GM12878 (cell line): ENCODE measurements at regions not wholly inside any gene's neighbourhood (a gene's known extent, or its start where the extent isn't known, plus 50 kb on each side); places are given as distances from the start of the nearest gene placed in this dataset.

Experiments
- ATAC-seq: fragments of 200-7000 bp; cut with Tn5 transposase; 3 replicates; pipeline ENCODE4 v1.9.1; 2020; ENCODE audit warnings: mild to moderate bottlenecking, moderate library complexity
- BruUV-seq: library from RNA; stranded (reverse); fragments of 400-500 nt; replicated peaks from 2 replicates; lab custom pipeline; 2021; lab: Mats Ljungman, UMichigan
- CTCF ChIA-PET: fragments of 300-600 bp; sonication (Branson Sonifier 250); formaldehyde crosslinking; extraction: SDS; loops from one replicate; lab custom pipeline; 2021; ENCODE audit warnings: inconsistent platforms; lab: Yijun Ruan, JAX
- POLR2A ChIA-PET: fragments of 350-600 bp; formaldehyde crosslinking; extraction: SDS; loops from one replicate; lab custom pipeline; 2021; ENCODE audit warnings: inconsistent platforms; lab: Charles Lee
- RAD21 ChIA-PET: fragments of 300-600 bp; sonication (Branson Sonifier 250); formaldehyde crosslinking; loops from one replicate; lab custom pipeline; 2023; ENCODE audit warnings: antibody characterized with exemption; ENCODE audit not compliant: unreplicated experiment; lab: Charles Lee
- SMC1A ChIA-PET: fragments of 300-600 bp; sonication (Branson Sonifier 250); formaldehyde crosslinking; loops from one replicate; lab custom pipeline; 2023; ENCODE audit not compliant: unreplicated experiment, uncharacterized antibody; lab: Charles Lee
- DNase-seq: peaks from one replicate; pipeline ENCODE4 v3.0.0-alpha.2; 2011; ENCODE audit warnings: low read depth, low spot score
- FAIRE-seq: peaks from 3 replicates; lab custom pipeline; 2011; peaks lifted over from hg19 to GRCh38; lab: Jason Lieb, UNC
- H2AFZ ChIP-seq: 2 replicates; pipeline ENCODE4 v1.6.0; 2011; ENCODE audit warnings: low read depth, low read length, control low read depth; ENCODE audit not compliant: control insufficient read depth
- H3K27ac ChIP-seq: 2 replicates; pipeline ENCODE4 v1.5.1; 2011; ENCODE audit warnings: control low read depth; ENCODE audit not compliant: control insufficient read depth, insufficient read depth
- H3K27me3 ChIP-seq, 2 experiments: replicated peaks in 1 of 2; 2 replicates each; pipeline versions ENCODE4 v1.6.0 to v1.6.1; 2011; ENCODE audit warnings: low read length in 1 of 2; ENCODE audit not compliant: control insufficient read depth in 2 of 2, insufficient read depth in 2 of 2
- H3K36me3 ChIP-seq, 2 experiments: 2 replicates each; pipeline ENCODE4 v1.5.1; 2011; ENCODE audit warnings: low read length in 1 of 2; ENCODE audit not compliant: control insufficient read depth in 2 of 2, insufficient read depth in 2 of 2
- H3K4me1 ChIP-seq: 2 replicates; pipeline ENCODE4 v1.6.1; 2011; ENCODE audit warnings: mild to moderate bottlenecking, low read length, moderate library complexity, mixed read lengths; ENCODE audit not compliant: control insufficient read depth, insufficient read depth
- H3K4me2 ChIP-seq: 2 replicates; pipeline ENCODE4 v1.6.0; 2011; ENCODE audit warnings: control low read depth; ENCODE audit not compliant: control insufficient read depth, insufficient read depth
- H3K4me3 ChIP-seq: fragments of 200-600 bp; sonication (generic); 2 replicates; pipeline ENCODE4 v1.5.1; 2016
- H3K79me2 ChIP-seq: 2 replicates; pipeline ENCODE4 v1.6.0; 2011; ENCODE audit warnings: low read length; ENCODE audit not compliant: control insufficient read depth, insufficient read depth
- H3K9ac ChIP-seq: 2 replicates; pipeline ENCODE4 v1.8.0; 2011; ENCODE audit warnings: low read length, control low read depth, mixed read lengths; ENCODE audit not compliant: control insufficient read depth, insufficient read depth
- H3K9me3 ChIP-seq: replicated peaks from 3 replicates; pipeline ENCODE4 v1.5.1; 2011; ENCODE audit warnings: mild to moderate bottlenecking, low read length; ENCODE audit not compliant: control insufficient read depth, insufficient read depth
- H4K20me1 ChIP-seq: 2 replicates; pipeline ENCODE4 v1.6.0; 2011; ENCODE audit not compliant: control insufficient read depth, insufficient read depth
- CHD2 ChIP-seq: IDR thresholded peaks from 2 replicates; pipeline ENCODE4 v1.6.1; 2011; ENCODE audit warnings: low read depth, low read length, improper control_type of control experiment, borderline replicate concordance
- EP300 ChIP-seq, 2 experiments: fragments of 150-350 bp in 1 of 2; IDR thresholded peaks; 2 replicates each; pipeline ENCODE4 v1.6.1; 2011 to 2012; ENCODE audit warnings: low read depth in 2 of 2, low read length in 2 of 2, borderline replicate concordance in 1 of 2, improper control_type of control experiment in 1 of 2, inconsistent platforms in 1 of 2; ENCODE audit not compliant: control insufficient read depth in 1 of 2
- MXI1 ChIP-seq: fragments of 150-350 bp; IDR thresholded peaks from 2 replicates; pipeline ENCODE4 v1.6.1; 2011; ENCODE audit warnings: low read depth, mild to moderate bottlenecking, inconsistent platforms, low read length, improper control_type of control experiment
- NR2C1 ChIP-seq: fragments of 450-650 bp; IDR thresholded peaks from 2 replicates; pipeline ENCODE4 v1.6.1; 2017; ENCODE audit warnings: antibody characterized with exemption, mild to moderate bottlenecking, moderate library complexity
- SMAD1 ChIP-seq: fragments of 450-650 bp; IDR thresholded peaks from 2 replicates; pipeline ENCODE4 v1.6.1; 2018; ENCODE audit warnings: mild to moderate bottlenecking, low read depth; ENCODE audit not compliant: partially characterized antibody
- TCF12 ChIP-seq: IDR thresholded peaks from 2 replicates; pipeline ENCODE4 v1.6.1; 2011; ENCODE audit warnings: low read depth, mild to moderate bottlenecking, low read length
- YBX1 ChIP-seq: fragments of 450-650 bp; IDR thresholded peaks from 2 replicates; pipeline ENCODE4 v1.6.1; 2016; ENCODE audit warnings: antibody characterized with exemption
- ZSCAN29 ChIP-seq: fragments of 450-650 bp; IDR thresholded peaks from 2 replicates; pipeline ENCODE4 v1.6.1; 2017; ENCODE audit warnings: mild to moderate bottlenecking, moderate library complexity
- WGBS: methylation state at CpG from one replicate; pipeline ENCODE4 v1.1.6; 2016; ENCODE audit warnings: low lambda C conversion rate; ENCODE audit not compliant: insufficient replicate concordance, insufficient coverage; ENCODE audit errors: missing lambda C conversion rate; 5-methylcytosine and 5-hydroxymethylcytosine counted together
- in situ Hi-C: fragments of 300-500 bp; cut with MboI; formaldehyde crosslinking; loops from 9 replicates; pipeline ENCODE4 v1.14.3; 2018; ENCODE audit warnings: mixed read lengths
- intact Hi-C: fragments of 100-400 bp; cut with micrococcal nuclease; formaldehyde crosslinking; loops from one replicate; pipeline ENCODE4 v1.14.2; 2022; ENCODE audit not compliant: unreplicated experiment
- TF ChIP-seq, protein P1 (sequence below): IDR thresholded peaks from 2 replicates; pipeline ENCODE4 v1.6.1; 2011; ENCODE audit warnings: borderline replicate concordance, low read depth, mild to moderate bottlenecking, moderate library complexity, mixed read lengths, low read length; ENCODE audit not compliant: insufficient read depth; ENCODE audit errors: extremely low read length
- TF ChIP-seq, protein P2 (sequence below): fragments of 450-650 bp; IDR thresholded peaks from 2 replicates; pipeline ENCODE4 v1.6.1; 2017; ENCODE audit warnings: borderline replicate concordance

DNA sequence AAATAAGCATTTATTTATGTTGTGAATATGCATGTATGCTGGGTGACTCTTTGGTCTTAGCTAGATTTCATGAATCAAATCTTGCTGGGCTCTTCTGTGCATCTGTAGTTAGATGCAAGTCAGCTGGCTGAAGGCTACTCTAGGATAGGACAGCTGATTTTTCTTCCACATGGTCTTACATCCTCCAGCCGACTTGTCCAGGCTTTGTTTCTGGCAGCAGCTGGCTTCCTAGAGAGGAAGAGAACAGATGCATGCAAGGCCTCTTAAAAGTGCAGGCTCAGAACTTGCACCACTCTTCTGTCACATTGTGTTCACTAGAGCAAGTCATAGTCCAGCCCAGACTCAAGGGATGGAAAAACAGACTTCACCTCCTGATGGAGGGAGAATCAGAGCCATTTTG, 435.4 kb upstream of the STXBP6 start:
- no TSS peak for BruUV-seq
- 7% methylated on average over 1 of the region's 1 CpG for WGBS

DNA sequence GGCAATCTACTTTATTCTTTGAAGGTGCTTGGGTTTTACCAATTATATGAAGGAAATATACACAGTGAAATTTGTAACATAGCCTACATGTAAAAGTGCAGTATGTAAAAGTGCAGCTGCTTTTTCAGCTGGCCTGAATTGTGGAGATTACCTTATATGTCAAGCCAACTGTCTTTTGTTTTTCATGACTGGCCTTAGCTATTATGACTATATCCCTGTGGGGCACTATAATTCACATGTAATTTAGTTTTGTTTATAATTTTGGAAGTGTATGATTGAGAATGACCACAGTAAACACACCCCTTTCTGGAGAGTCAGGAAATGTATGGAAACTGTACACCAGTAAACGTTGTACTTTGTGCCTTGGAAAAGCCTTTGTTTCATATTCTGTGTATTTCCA, 435.0 kb upstream of the STXBP6 start:
- RAD21 ChIA-PET, result no interaction called here
- Histone ChIP-seq H3K4me1 (no peaks in the 10 kb centered on the region), H3K4me3 (no peak overlapping the region), H3K79me2 (no peaks in the 10 kb centered on the region)
- DNase-seq, result no peak
- TF ChIP-seq, protein P1, sequence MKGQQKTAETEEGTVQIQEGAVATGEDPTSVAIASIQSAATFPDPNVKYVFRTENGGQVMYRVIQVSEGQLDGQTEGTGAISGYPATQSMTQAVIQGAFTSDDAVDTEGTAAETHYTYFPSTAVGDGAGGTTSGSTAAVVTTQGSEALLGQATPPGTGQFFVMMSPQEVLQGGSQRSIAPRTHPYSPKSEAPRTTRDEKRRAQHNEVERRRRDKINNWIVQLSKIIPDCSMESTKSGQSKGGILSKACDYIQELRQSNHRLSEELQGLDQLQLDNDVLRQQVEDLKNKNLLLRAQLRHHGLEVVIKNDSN, result no peak
- TF ChIP-seq, protein P2, sequence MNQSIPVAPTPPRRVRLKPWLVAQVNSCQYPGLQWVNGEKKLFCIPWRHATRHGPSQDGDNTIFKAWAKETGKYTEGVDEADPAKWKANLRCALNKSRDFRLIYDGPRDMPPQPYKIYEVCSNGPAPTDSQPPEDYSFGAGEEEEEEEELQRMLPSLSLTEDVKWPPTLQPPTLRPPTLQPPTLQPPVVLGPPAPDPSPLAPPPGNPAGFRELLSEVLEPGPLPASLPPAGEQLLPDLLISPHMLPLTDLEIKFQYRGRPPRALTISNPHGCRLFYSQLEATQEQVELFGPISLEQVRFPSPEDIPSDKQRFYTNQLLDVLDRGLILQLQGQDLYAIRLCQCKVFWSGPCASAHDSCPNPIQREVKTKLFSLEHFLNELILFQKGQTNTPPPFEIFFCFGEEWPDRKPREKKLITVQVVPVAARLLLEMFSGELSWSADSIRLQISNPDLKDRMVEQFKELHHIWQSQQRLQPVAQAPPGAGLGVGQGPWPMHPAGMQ, result no peak
- TF ChIP-seq, all 136 proteins: peak for 0
- Histone ChIP-seq H3K4me2 (no peak overlapping the region), H3K27me3 (no peaks in the 10 kb centered on the region), H3K27ac (no peak overlapping the region), H2AFZ (no peak overlapping the region), H3K9me3 (no peaks in the 10 kb centered on the region), H3K9ac (no peak overlapping the region), H4K20me1 (no peaks in the 10 kb centered on the region), H3K36me3 (no peaks in the 10 kb centered on the region)
- ATAC-seq, result no peak
- WGBS, result 0% methylated on average over 1 of the region's 1 CpG
- POLR2A ChIA-PET, result no interaction called here
- FAIRE-seq, result no peak
- no TSS peak for BruUV-seq
- SMC1A ChIA-PET, result interaction anchor here (1.8 kb wide), 1 partner anchor 52 kb away, joined by 4 read pairs; no protein-coding TSS in a partner anchor
- intact Hi-C loops (no loop called here), in situ Hi-C loops (no loop called here)
- CTCF ChIA-PET, result interaction anchor here (1.3 to 1.6 kb wide), 2 partner anchors 53 kb away, joined by 3 to 7 read pairs; no protein-coding TSS in a partner anchor

More for the DNA sequence above, 435.4 kb upstream of the STXBP6 start:
- Histone ChIP-seq H2AFZ (no peak overlapping the region), H3K79me2 (no peaks in the 10 kb centered on the region), H3K36me3 (no peaks in the 10 kb centered on the region)
- ChIA-PET POLR2A (no interaction called here), RAD21 (no interaction called here)
- DNase-seq, result no peak
- no peak for TF ChIP-seq SMAD1
- TF ChIP-seq CHD2, result no peak
- TF ChIP-seq MXI1, result no peak
- no peak for TF ChIP-seq TCF12
- TF ChIP-seq EP300 (IDR thresholded peaks at IDR 0.05; ENCODE audit: borderline replicate concordance in 1 of 2, control insufficient read depth in 1 of 2, low read depth in 2 of 2, low read length in 2 of 2), result no peak
- no peak for TF ChIP-seq NR2C1
- no peak for TF ChIP-seq ZSCAN29
- no peak for TF ChIP-seq YBX1
- TF ChIP-seq, all 136 proteins: peak for 0
- ChIA-PET CTCF (interaction anchor here (1.3 kb wide), 1 partner anchor 53 kb away, joined by 3 read pairs; no protein-coding TSS in a partner anchor), SMC1A (no interaction called here)
- no peak for FAIRE-seq
- in situ Hi-C loops (no loop called here), intact Hi-C loops (no loop called here)
- Histone ChIP-seq H3K4me3 (no peak overlapping the region), H3K27me3 (no peaks in the 10 kb centered on the region), H3K9me3 (no peaks in the 10 kb centered on the region), H3K4me1 (no peaks in the 10 kb centered on the region), H3K9ac (no peak overlapping the region), H4K20me1 (no peaks in the 10 kb centered on the region), H3K27ac (no peak overlapping the region), H3K4me2 (no peak overlapping the region)
- no peak for ATAC-seq
